Activated CD8-positive, alpha-beta memory T cell treated with anti-CD3 and anti-CD28 coated beads, Interleukin-2, amount 50 U/mL, for 48 hours (primary cell): ENCODE measurements at regions not wholly inside any gene's neighbourhood (a gene's known extent, or its start where the extent isn't known, plus 50 kb on each side); places are given as distances from the start of the nearest gene placed in this dataset.

Source experiments
- DNase-seq: peaks from one replicate; pipeline ENCODE4 v3.0.0-alpha.2; 2020

DNA sequence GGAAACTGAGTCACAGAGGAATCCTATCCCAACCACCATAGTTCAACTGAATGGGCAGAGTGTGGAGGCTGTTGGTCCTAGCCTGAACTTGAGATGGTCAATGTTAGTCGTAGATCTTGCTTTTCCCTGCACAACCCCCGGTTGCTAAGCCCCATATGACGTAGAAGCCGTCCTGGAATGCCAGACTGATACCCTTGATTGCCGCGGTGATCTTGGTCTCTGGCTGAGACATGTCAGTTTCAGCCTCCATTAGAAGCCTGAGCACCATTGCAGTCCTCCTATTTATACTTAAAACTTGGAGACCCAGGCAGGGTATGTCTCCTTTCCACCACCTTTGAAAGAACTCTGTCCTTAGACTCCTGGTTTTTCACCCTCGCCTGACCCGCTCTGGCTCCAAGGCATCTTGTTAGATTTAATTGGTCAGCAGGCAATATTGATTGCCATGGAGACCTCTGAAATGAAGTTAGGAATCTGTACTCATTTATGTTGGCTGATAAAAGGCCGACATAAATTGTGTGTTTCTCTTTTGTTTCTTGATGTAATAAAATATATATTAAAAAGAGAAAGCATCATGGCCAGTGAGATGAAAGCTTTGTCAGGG is 53.4 kb downstream of the RPLP1 start:
- DNase-seq = no peak

DNA sequence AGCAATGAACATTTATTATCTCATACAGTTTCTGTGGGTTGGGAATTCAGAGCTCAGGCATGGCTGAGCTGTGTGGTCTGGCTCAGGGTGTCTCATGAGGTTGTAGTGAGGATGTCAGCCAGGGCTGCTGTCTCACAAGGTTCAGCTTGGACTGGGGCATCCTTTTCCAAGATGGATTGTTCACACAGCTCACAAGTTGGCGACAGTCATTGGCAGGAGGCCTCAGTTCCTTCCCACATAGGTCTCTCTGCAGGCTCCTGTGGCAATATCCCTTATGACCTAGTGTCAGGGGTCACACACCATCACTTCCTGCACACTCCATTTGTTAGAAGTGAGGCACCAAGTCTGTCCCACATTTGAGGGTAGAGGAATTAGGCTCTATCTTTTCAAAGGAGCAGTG is 56.0 kb downstream of the RPLP1 start:
- no peak for DNase-seq

GRCh38 chr15:69509131-69509530 is 56.5 kb downstream of the RPLP1 start:
- DNase-seq = no peak

DNA sequence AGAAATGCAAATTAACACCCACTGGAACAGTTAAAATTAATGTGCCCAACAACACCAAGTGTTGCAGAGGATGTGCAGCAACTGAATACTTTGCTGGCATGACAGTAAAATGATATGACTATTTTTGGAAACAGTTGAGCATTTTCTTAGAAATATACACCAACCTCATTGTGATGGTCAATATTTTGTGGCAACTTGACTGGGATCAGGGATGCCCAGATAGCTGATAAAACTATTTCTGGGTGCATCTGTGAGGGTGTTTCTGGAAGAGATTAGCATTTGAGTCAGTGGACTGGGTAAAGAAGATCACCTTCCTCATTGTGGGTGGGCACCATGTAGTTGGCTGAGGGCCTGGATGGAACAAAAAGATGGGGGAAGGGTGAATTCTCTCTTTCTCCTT is 57.9 kb downstream of the RPLP1 start:
- no peak for DNase-seq

DNA sequence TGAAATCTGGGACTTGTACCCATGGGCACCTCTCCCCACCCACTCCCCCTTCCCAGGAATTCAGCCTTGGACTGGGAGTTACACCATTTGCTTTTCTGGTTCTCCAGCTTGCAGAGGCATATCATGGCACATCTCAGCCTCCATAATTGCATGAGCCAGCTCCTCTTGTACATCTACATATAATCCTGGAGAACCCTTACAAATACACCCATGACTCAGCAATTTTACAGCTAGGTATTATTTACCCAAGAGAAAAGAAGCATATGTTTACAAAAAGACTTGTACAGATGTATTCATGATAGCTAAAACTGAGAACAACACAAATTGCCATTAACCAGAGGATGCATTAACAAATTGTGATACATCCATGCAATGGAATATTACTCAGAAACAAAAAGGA is 58.4 kb downstream of the RPLP1 start:
- no peak for DNase-seq

DNA sequence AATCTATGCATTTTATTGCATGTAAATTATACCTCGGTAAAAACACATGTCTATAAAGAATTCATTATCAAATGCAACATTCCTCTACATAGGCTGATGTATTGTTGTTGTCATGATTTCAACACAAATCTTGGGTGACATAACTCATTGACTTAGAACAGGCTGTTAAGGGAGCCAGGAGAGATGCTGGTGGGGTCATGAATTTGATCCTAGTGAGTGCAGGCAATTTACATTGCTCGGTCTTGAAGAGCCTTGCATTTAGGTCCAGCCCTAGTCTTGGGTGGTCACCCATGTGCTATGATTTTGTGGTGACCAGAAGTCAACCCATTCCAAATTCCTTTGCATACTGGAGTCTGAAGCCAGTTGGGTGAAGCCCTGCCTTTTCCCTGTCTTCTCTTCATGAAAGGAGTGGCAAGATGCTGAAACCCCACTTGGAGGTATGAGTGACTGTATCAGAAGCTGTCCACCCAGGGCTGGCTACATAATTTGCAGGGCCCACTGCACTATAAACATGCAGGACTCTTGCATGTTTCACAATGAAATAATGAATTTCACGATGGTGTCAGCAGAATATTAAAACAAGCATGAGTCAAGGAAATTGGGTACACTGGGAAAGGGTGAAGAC is 59.2 kb downstream of the RPLP1 start:
- no peak for DNase-seq

- DNase-seq = no peak
These were observed 60.9 kb downstream of the RPLP1 start for GRCh38 chr15:69513450-69513960.

DNA sequence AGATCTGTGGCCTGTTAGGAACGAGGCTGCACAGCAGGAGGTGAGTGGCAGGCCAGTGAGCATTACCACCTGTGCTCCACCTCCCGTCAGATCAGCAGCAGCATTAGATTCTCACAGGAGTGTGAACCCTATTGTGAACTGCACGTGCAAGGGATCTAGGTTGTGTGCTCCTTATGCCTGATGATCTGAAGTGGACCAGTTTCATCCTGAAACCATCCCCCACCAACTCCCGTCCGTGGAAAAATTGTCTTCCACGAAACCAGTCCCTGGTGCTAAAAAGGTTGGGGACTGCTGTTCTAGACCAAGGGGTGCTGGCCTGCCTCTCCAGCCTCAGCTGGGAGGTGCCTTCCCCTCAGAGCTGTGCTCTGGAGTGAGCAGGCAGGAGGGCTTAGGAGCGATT is 61.4 kb downstream of the RPLP1 start:
- DNase-seq = no peak

- no peak for DNase-seq
These were observed 62.9 kb downstream of the RPLP1 start for GRCh38 chr15:69515508-69515907.

DNA sequence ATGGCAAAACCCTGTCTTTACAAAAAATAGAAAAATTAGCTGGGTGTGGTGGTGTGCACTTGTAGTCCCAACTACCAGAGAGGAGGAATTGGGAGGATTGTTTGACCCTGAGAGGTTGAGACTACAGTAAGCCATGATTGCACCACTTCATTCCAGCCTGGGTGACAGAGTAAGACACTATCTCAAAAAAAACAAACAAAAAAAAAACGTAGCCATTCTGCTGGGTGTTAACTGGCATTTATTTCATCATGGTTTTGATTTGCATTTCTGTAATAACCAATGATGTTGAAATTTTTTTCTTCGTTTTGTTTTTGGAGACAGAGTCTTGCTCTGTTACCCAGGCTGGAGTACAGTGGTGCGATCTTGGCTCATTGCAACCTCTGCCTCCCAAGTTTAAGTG is 63.3 kb downstream of the RPLP1 start:
- DNase-seq = no peak

GRCh38 chr15:69517052-69517451 is 64.4 kb downstream of the RPLP1 start:
- no peak for DNase-seq

GRCh38 chr15:69518806-69519205 is 66.2 kb downstream of the RPLP1 start:
- no peak for DNase-seq

DNA sequence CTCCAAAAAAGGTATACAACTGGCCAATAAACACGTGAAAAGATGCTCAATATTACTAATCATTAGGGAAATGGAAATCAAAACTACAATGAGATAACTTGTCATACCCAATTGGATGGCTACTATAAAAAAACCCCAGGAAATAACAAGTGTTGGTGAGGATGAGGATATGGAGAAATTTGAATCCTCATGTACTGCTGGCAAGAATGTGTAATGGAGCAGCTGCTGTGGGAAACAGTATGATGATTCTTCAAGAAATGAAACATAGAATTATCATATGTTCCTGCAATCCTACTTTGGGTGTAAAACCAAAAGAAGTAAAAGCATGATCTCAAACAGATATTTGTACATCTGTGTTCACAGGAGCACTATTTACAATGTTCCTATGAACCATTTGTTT is 67.4 kb downstream of the RPLP1 start:
- DNase-seq = no peak

GRCh38 chr15:69522361-69522760 is 69.7 kb downstream of the RPLP1 start:
- no peak for DNase-seq

DNA sequence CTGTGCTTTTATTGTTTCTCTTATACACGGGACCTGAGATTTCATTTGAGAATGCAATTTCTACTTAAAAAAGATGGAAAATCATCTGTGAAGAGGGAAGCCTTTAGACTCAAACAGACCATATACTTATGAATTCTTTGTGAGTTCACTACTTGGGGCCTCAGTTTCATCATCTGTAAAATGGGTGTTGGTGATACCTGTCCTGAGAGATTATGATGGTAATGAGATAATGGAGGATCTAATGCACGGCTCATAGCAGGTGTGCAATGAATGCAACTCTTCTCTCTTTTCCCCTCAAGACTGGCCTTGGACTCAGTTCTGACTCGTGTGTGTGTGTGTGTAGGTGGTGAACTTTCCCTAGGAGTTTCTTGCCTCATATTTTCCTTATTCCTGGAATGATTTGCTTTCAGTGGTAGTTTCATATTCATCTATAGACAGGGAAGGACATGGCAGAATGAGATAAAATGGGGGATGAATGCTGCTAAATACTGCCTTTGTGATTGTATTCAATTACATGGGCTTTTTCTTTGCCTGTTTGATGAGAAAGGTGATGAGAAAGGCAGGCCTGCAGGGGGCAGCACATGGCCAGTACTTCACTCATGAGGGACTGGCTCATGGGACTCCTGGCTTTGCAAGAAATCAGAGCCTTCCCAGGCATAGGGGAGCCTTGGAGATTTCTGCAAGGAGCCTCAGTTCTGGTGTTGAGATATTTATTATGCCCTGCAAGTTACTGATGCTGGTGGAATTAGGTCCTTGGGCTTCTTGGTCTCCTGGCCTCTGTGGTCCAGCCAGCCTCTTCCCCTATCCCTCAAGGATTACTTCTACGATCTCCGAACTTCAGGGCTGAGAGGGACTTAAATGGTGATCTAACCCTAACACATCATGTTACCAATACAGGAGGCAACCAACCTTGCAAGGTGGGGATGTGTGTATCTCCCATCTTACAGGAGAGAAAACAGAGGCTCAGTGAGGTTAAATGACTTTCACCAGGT is 70.7 kb downstream of the RPLP1 start:
- DNase-seq = peak; percentile 81

DNA sequence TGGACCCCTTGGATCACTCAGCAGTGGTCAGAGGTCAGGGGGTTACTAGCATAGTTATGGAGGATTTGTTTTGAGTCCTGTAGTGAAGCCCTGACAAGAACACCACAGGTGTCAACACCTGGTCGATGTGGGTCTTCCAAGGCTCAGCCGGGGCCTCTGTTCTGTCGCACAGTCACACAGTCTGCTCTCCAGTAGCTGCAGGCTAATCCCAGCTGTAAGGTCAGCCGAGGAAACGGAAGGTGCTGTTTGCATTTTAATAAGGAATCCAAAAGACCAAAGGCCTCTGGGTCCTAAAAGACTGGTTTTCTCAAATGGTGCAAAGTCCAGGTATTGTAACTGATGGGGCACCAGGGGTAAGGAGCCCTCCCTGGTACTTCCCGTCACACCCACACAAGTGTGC is 71.7 kb downstream of the RPLP1 start:
- no peak for DNase-seq

- no peak for DNase-seq
These were observed 72.2 kb downstream of the RPLP1 start for GRCh38 chr15:69524814-69525213.

- DNase-seq = no peak
These were observed 72.9 kb downstream of the RPLP1 start for GRCh38 chr15:69525543-69525942.

- DNase-seq = no peak
These were observed 73.8 kb downstream of the RPLP1 start for GRCh38 chr15:69526081-69527061.

- no peak for DNase-seq
These were observed 76.5 kb downstream of the RPLP1 start for GRCh38 chr15:69529141-69529540.

DNA sequence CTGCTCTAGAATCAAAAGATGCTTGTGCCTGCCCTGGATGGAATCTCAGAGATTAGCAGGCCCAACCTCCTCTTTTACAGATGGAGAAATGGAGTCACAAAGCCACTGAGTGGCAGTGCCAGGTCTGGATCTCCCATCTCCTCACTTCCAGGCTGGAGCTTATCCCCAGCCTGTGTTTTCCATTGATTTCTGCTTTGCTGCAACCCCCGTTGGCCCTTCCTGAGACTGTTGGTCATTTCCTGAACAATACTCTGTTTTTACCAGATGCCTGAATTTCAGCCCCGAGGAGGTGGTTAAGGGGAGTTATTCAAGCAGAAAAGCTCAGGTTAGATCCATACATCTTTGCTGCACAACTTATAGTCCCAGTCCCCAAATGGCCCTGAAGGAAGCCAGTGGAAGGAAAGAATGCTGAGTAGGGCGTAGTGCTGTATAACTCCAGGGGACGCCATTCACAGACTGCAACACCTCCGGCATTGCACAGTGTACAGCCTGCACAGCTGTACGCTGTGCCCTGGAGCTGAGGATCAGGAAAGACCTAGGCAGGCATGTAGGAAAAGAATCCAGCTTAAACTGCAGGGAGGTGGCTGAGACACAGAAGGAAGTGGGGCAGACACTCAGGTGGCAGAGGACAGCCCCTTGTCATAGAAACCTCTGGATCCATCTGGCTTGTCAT is 77.5 kb downstream of the RPLP1 start:
- DNase-seq = no peak
